ENCODE measurements at regions not wholly inside any gene's neighbourhood (a gene's known extent, or its start where the extent isn't known, plus 50 kb on each side); places are given as distances from the start of the nearest gene placed in this dataset.

DNA sequence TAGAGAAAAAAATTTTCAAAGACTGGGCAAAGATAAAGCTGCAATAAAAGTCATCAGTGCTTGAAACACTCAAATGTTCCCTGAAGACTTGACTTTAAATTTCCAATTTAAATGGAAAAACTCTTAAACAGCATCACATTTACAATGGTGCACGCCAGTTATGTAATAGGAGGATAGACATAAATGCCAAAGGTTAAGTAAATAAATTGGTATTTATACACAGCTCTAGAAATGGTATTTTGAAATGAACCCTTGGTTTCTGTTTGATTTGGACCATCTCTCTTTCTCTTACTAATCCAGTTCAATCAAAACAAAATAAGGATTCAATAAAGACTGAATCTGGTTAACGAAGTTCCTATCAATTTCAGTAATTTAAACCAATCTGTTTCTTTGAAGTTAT, 272.6 kb downstream of the GPM6A start (continued):
- TF ChIP-seq, protein P1, sequence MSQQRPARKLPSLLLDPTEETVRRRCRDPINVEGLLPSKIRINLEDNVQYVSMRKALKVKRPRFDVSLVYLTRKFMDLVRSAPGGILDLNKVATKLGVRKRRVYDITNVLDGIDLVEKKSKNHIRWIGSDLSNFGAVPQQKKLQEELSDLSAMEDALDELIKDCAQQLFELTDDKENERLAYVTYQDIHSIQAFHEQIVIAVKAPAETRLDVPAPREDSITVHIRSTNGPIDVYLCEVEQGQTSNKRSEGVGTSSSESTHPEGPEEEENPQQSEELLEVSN (IDR thresholded peaks at IDR 0.05; ENCODE audit: borderline replicate concordance, low read depth): no peak
- TF ChIP-seq JUN (IDR thresholded peaks at IDR 0.05) (no peak), HDAC2 (IDR thresholded peaks at IDR 0.05) (no peak), BHLHE40 (IDR thresholded peaks at IDR 0.05; ENCODE audit: low read depth, low read length) (no peak), POLR2AphosphoS2 (conservative IDR thresholded peaks at IDR 0.05; ENCODE audit: low read length) (no peak), RNF2 (IDR thresholded peaks at IDR 0.05; ENCODE audit: borderline replicate concordance, low read depth) (no peak)
- TF ChIP-seq, protein P2, sequence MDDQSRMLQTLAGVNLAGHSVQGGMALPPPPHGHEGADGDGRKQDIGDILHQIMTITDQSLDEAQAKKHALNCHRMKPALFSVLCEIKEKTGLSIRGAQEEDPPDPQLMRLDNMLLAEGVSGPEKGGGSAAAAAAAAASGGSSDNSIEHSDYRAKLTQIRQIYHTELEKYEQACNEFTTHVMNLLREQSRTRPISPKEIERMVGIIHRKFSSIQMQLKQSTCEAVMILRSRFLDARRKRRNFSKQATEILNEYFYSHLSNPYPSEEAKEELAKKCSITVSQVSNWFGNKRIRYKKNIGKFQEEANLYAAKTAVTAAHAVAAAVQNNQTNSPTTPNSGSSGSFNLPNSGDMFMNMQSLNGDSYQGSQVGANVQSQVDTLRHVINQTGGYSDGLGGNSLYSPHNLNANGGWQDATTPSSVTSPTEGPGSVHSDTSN (IDR thresholded peaks at IDR 0.05): no peak
- TF ChIP-seq, protein P3, sequence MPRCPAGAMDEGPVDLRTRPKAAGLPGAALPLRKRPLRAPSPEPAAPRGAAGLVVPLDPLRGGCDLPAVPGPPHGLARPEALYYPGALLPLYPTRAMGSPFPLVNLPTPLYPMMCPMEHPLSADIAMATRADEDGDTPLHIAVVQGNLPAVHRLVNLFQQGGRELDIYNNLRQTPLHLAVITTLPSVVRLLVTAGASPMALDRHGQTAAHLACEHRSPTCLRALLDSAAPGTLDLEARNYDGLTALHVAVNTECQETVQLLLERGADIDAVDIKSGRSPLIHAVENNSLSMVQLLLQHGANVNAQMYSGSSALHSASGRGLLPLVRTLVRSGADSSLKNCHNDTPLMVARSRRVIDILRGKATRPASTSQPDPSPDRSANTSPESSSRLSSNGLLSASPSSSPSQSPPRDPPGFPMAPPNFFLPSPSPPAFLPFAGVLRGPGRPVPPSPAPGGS (IDR thresholded peaks at IDR 0.05): no peak

DNA sequence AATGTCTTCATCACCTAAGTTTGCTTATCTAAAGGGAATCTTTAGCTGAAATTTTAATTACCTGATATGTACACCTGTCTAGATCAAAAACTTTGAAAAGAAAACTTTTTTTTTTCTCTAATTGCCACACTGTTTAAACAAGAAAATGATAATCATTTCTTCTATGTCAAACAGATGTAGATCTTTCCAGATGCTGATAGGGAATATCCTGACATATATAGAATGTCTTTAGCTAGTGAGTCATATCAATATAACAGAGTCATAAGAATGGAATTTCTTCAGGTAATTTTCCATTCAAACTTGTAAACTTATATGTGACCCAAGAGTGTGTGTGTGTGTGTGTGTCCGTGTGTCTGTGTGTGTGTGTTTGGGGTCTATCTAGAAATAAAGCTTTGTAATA, 271.9 kb downstream of the GPM6A start:
- FAIRE-seq (no peak), DNase-seq (ENCODE audit: low read depth in 1 of 2, low spot score in 1 of 2) (no peak), ATAC-seq (no peak)
- CTCF ChIA-PET: interaction anchor here (0.6 to 1.4 kb wide), 2 partner anchors 13 to 776 kb away, joined by 3 to 5 read pairs; no protein-coding TSS in a partner anchor
- H3K4me3 ChIP-seq: no peak overlapping the region
- H3K27ac ChIP-seq: no peak overlapping the region
- POLR2A ChIA-PET: no interaction called here
- peaks cover 2% of the 10 kb centered on the region; the same call in 1 of the 3 replicates for H3K9me3 ChIP-seq
- 66% methylated on average over 1 of the region's 1 CpG for WGBS (ENCODE audit: missing lambda C conversion rate)
- no peak overlapping the region for H3K4me2 ChIP-seq
- TF ChIP-seq, protein P3 (IDR thresholded peaks at IDR 0.05): no peak
- H3K4me1 ChIP-seq: peaks cover 18% of the 10 kb centered on the region; the same call in 2 of the 3 replicates

DNA sequence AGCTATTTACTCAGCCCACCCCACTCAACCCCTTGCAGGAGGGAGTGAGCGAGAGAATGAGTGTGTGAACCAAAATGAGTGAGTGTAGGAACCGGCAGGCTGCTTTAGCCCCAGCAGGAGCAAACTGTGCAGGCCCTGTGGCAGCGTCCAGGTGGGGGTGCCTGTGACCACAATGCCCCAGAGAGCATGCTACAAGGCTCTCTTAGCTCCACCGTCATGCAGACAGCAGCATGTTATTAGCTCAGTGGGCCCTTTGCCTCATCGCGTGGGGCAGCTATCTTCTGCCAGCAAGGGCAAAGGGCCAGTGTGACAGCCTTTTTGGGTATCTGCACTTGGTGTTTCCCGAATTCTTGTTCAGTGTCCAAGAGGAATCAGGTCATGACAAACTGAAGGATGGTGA, 271.3 kb downstream of the GPM6A start:
- ATAC-seq: no peak
- DNase-seq (ENCODE audit: low read depth in 1 of 2, low spot score in 1 of 2): no peak
- Histone ChIP-seq H3K4me1 (peaks cover 18% of the 10 kb centered on the region; the same call in 2 of the 3 replicates), H3K4me3 (no peak overlapping the region), H3K4me2 (no peak overlapping the region), H3K27ac (peak overlapping the region in 1 of 2 experiments; percentile 21; a peak in 1 of 6 replicates), H3K9me3 (peaks cover 2% of the 10 kb centered on the region; the same call in 1 of the 3 replicates)
- POLR2A ChIA-PET: no interaction called here
- FAIRE-seq: no peak
- CTCF ChIA-PET: interaction anchor here (0.6 to 1.4 kb wide), 2 partner anchors 12 to 777 kb away, joined by 3 to 5 read pairs; no protein-coding TSS in a partner anchor
- TF ChIP-seq HOXA7 (CRISPR knock-in tag; IDR thresholded peaks at IDR 0.05) (no peak), ZSCAN20 (CRISPR knock-in tag; IDR thresholded peaks at IDR 0.05) (no peak), JUNB (IDR thresholded peaks at IDR 0.05) (no peak), TP53 (CRISPR knock-in tag; IDR thresholded peaks at IDR 0.05) (no peak), CBX8 (IDR thresholded peaks at IDR 0.05) (no peak), HEYL (CRISPR knock-in tag; IDR thresholded peaks at IDR 0.05) (no peak), FOSB (CRISPR knock-in tag; IDR thresholded peaks at IDR 0.05) (no peak), CHD4 (IDR thresholded peaks at IDR 0.05; ENCODE audit: borderline replicate concordance) (no peak), HOXB5 (CRISPR knock-in tag; IDR thresholded peaks at IDR 0.05) (no peak)
- TF ChIP-seq, protein P4, sequence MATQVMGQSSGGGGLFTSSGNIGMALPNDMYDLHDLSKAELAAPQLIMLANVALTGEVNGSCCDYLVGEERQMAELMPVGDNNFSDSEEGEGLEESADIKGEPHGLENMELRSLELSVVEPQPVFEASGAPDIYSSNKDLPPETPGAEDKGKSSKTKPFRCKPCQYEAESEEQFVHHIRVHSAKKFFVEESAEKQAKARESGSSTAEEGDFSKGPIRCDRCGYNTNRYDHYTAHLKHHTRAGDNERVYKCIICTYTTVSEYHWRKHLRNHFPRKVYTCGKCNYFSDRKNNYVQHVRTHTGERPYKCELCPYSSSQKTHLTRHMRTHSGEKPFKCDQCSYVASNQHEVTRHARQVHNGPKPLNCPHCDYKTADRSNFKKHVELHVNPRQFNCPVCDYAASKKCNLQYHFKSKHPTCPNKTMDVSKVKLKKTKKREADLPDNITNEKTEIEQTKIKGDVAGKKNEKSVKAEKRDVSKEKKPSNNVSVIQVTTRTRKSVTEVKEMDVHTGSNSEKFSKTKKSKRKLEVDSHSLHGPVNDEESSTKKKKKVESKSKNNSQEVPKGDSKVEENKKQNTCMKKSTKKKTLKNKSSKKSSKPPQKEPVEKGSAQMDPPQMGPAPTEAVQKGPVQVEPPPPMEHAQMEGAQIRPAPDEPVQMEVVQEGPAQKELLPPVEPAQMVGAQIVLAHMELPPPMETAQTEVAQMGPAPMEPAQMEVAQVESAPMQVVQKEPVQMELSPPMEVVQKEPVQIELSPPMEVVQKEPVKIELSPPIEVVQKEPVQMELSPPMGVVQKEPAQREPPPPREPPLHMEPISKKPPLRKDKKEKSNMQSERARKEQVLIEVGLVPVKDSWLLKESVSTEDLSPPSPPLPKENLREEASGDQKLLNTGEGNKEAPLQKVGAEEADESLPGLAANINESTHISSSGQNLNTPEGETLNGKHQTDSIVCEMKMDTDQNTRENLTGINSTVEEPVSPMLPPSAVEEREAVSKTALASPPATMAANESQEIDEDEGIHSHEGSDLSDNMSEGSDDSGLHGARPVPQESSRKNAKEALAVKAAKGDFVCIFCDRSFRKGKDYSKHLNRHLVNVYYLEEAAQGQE (IDR thresholded peaks at IDR 0.05): no peak
- TF ChIP-seq, protein P5, sequence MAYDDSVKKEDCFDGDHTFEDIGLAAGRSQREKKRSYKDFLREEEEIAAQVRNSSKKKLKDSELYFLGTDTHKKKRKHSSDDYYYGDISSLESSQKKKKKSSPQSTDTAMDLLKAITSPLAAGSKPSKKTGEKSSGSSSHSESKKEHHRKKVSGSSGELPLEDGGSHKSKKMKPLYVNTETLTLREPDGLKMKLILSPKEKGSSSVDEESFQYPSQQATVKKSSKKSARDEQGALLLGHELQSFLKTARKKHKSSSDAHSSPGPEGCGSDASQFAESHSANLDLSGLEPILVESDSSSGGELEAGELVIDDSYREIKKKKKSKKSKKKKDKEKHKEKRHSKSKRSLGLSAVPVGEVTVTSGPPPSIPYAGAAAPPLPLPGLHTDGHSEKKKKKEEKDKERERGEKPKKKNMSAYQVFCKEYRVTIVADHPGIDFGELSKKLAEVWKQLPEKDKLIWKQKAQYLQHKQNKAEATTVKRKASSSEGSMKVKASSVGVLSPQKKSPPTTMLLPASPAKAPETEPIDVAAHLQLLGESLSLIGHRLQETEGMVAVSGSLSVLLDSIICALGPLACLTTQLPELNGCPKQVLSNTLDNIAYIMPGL (CRISPR knock-in tag; IDR thresholded peaks at IDR 0.05; ENCODE audit: borderline replicate concordance): no peak
- 87% methylated on average over 7 of the region's 7 CpGs for WGBS (ENCODE audit: missing lambda C conversion rate)
